K562 (cell line): ENCODE measurements at regions not wholly inside any gene's neighbourhood (a gene's known extent, or its start where the extent isn't known, plus 50 kb on each side); places are given as distances from the start of the nearest gene placed in this dataset.
A peak's percentile ranks its signal among the peaks of the same experiment; 100 is the strongest.

Experiments used
- CEBPG ChIP-seq, 3 experiments: fragments of 200-800 bp in 1 of 3; sonication (Bioruptor generic) in 1 of 3; sonication (generic) in 1 of 3; formaldehyde crosslinking in 1 of 3; IDR thresholded peaks in 2 of 3; conservative IDR thresholded peaks in 1 of 3; 2 replicates each; pipeline versions ENCODE4 v1.6.1 to v1.8.0; 2016 to 2022; ENCODE audit warnings: missing compliant biosample characterization in 2 of 3, missing genetic modification characterization in 2 of 3, mild to moderate bottlenecking in 1 of 3, missing genetic modification reagents in 1 of 3
- CGGBP1 ChIP-seq: fragments of 250-450 bp; sonication (Bioruptor Pico); IDR thresholded peaks from 2 replicates; pipeline ENCODE4 v1.9.0; 2021; ENCODE audit warnings: mild to moderate bottlenecking
- EP300 ChIP-seq: IDR thresholded peaks from 2 replicates; pipeline ENCODE4 v1.6.1; 2012; ENCODE audit warnings: low read length, improper control_type of control experiment
- RBM22 ChIP-seq: fragments of 200-400 bp; formaldehyde crosslinking; IDR thresholded peaks from 2 replicates; pipeline ENCODE4 v1.6.1; 2018; ENCODE audit warnings: low read length, low read depth; ENCODE audit not compliant: poor library complexity, severe bottlenecking
- THAP12 ChIP-seq: fragments of 250-450 bp; sonication (Bioruptor Pico); IDR thresholded peaks from 2 replicates; pipeline ENCODE4 v1.9.0; 2021; ENCODE audit warnings: mild to moderate bottlenecking, inconsistent platforms
- THRB ChIP-seq: fragments of 450-650 bp; formaldehyde crosslinking; conservative IDR thresholded peaks from 2 replicates; pipeline ENCODE4 v1.4.0; 2022; ENCODE audit warnings: mild to moderate bottlenecking, missing genetic modification characterization
- TRIM24 ChIP-seq, 2 experiments: fragments of 450-650 bp; IDR thresholded peaks; 2 replicates each; pipeline ENCODE4 v1.6.1; 2016

- no peak for TF ChIP-seq THRB (CRISPR knock-in tag)
- TF ChIP-seq EP300, result no peak
- 0 out of 2 replicates have a peak, but pooled peaks have one; percentile 9 for TF ChIP-seq CEBPG (CRISPR knock-in tag; IDR thresholded peaks at IDR 0.05)
- no peak for TF ChIP-seq CEBPG (tag; conservative IDR thresholded peaks at IDR 0.05 in 1 of 2, IDR thresholded peaks at IDR 0.05 in 1 of 2)
- TF ChIP-seq CGGBP1, result no peak
- TF ChIP-seq TRIM24 (IDR thresholded peaks at IDR 0.05), result peak; percentile 50 to 67; a peak in 3 of 4 replicates
- TF ChIP-seq RBM22, result no peak
- no peak for TF ChIP-seq THAP12
- TF ChIP-seq, all 486 proteins: peak for 5
These were observed 109.3 kb upstream of the MME start (continued) for GRCh38 chr3:154970797-154971196.
